GM12891 (cell line): ENCODE measurements at regions not wholly inside any gene's neighbourhood (a gene's known extent, or its start where the extent isn't known, plus 50 kb on each side); places are given as distances from the start of the nearest gene placed in this dataset.

ENCODE experiments used
- DNase-seq: peaks from one replicate; pipeline ENCODE4 v3.0.0; 2011; ENCODE audit warnings: low spot score; ENCODE audit not compliant: insufficient read length
- FAIRE-seq: peaks from 2 replicates; lab custom pipeline; 2011; peaks lifted over from hg19 to GRCh38; lab: Jason Lieb, UNC
- PAX5 ChIP-seq: IDR thresholded peaks from 2 replicates; pipeline ENCODE4 v1.6.1; 2011; ENCODE audit warnings: low read length, moderate library complexity, mild to moderate bottlenecking; ENCODE audit not compliant: insufficient read depth, severe bottlenecking
- POLR2A ChIP-seq: IDR thresholded peaks from 2 replicates; pipeline ENCODE4 v1.6.1; 2011; ENCODE audit warnings: low read depth, low read length, control low read depth
- POLR2AphosphoS5 ChIP-seq: IDR thresholded peaks from 2 replicates; pipeline ENCODE4 v1.6.1; 2011; ENCODE audit warnings: low read depth, low read length, control low read depth
- POU2F2 ChIP-seq: IDR thresholded peaks from 2 replicates; pipeline ENCODE4 v1.6.1; 2011; ENCODE audit warnings: low read depth, mild to moderate bottlenecking, control low read depth, low read length, moderate library complexity
- SPI1 ChIP-seq: IDR thresholded peaks from 2 replicates; pipeline ENCODE4 v1.6.1; 2011; ENCODE audit warnings: low read depth, low read length, control low read depth
- TAF1 ChIP-seq: IDR thresholded peaks from 2 replicates; pipeline ENCODE4 v1.6.1; 2011; ENCODE audit warnings: low read depth, low read length, control low read depth

DNA sequence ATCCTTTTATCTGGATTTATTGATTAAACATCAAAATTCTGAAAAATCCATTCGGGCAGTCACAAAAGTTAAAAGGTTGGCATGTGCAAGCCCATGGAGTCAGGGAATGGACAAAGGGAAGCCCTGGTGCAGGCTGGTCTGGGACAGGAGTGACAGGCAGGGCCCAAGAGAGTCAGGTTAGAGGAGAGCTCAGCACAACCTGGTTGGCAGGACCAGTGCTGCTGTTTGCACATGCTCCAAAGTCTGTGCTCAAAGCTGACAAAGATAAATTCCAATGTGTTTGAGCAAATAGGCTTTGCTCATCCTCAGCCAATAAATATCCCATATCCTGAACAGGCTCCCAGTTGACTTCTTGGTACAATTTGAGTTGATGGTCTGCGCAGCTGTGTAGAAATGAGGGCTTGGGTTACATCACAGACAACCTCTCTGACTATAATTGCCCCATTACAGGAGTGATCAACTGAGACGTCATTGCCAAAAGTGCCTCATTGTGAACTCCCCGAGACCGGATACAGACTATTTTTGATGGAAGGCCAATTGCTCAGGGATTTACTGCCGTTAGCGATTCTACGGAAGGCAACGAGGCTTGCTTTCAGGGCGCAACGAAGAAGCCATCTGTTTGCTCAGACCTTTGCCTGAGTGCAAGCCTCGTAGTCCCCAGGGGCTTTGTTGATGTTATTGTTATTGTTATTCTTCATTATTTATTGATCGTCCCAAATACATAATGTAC, 1008.1 kb upstream of the TENM3 start:
- TF ChIP-seq SPI1 (no peak), POU2F2 (no peak), TAF1 (no peak), POLR2A (no peak), PAX5 (no peak), POLR2AphosphoS5 (no peak)
- DNase-seq (no peak), FAIRE-seq (no peak)

- FAIRE-seq (no peak), DNase-seq (no peak)
- TF ChIP-seq PAX5 (no peak), POU2F2 (no peak), POLR2A (no peak), POLR2AphosphoS5 (no peak), TAF1 (no peak), SPI1 (no peak)
These were observed 997.9 kb upstream of the TENM3 start for GRCh38 chr4:181245326-181245725.

DNA sequence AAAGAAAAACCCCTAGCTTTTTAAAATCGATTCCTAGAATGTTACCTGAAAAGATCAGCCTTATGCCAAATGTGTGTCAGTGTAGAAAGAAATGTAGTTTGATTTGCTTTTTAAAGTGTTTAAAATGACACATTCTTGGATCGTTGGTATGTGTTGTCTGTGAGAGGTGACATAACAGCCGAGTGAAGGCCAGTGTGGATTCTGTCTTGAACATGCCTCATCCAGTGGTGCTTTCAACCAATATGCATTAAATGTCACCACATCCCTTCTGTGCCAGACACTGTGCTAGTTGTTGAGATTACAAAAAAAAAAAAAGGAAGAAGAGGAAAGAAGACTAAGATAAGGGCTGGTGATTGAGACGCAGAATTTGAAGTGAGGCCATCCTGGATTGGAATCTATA, 994.2 kb upstream of the TENM3 start:
- no peak for DNase-seq
- no peak for TF ChIP-seq SPI1
- no peak for TF ChIP-seq PAX5
- no peak for TF ChIP-seq TAF1
- no peak for FAIRE-seq

GRCh38 chr4:181254771-181255170, 988.4 kb upstream of the TENM3 start:
- DNase-seq (no peak), FAIRE-seq (no peak)
- TF ChIP-seq POLR2AphosphoS5 = no peak

- no peak for FAIRE-seq
- no peak for DNase-seq
- TF ChIP-seq POLR2A (no peak), POU2F2 (no peak), PAX5 (no peak), SPI1 (no peak), POLR2AphosphoS5 (no peak), TAF1 (no peak)
These were observed 984.6 kb upstream of the TENM3 start for GRCh38 chr4:181258569-181258968.

DNA sequence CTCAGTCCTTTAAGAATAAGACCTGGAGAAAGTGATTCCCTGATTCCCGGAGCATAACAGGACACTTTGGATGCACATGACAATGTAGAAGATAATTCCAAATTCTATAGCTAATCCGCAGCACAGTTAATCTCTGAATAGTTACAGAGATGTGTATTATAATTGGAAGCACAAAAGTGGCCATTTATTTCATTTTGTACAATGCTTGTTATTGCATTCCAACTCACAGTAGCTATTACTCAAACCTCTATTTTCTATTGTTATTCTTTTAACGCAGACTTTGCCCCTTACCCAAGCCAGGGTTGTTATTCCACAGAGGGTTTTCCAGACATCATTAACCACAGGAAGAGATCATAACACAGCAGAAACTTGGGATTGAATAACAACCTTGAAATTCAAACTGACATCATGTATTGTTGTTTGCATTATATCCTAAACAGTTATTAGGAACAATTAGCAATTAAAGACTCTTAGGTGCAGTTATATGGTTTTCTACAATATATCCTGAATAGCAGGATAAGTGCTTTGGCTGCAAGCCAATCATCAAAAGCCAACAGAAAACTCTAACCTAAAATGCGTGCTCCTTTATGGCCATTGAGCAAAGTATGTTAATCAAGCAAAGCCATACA, 984.0 kb upstream of the TENM3 start:
- TF ChIP-seq POU2F2 (no peak), POLR2A (no peak), TAF1 (no peak), POLR2AphosphoS5 (no peak), PAX5 (no peak), SPI1 (no peak)
- FAIRE-seq (no peak), DNase-seq (no peak)

DNA sequence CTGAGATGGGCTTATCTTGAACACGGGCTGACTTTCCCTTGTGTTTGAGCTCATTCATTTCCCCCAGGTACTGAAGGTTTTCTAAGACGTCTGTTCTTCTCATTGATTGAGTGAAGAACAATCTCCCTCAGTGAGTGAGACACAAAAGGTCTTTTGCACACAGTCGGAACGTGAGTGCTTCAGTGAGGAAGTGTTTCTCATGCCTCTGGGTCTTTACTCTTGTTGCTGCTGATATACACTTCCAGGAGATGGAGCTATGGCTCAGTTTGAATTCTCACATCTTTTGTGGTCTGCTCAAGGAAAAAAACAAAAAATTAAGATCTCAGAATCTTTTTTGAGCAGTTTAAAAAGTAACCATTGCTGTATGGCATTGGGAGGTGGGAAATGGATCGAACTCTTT, 981.9 kb upstream of the TENM3 start:
- DNase-seq (no peak), FAIRE-seq (no peak)
- TF ChIP-seq POLR2A (no peak), POLR2AphosphoS5 (no peak), SPI1 (no peak), POU2F2 (no peak), PAX5 (no peak), TAF1 (no peak)

- FAIRE-seq = no peak
These were observed 978.3 kb upstream of the TENM3 start for GRCh38 chr4:181264893-181265292.

GRCh38 chr4:181265370-181265769, 977.8 kb upstream of the TENM3 start:
- no peak for DNase-seq
- FAIRE-seq = no peak
- TF ChIP-seq SPI1 (no peak), POLR2AphosphoS5 (no peak), PAX5 (no peak), POU2F2 (no peak), POLR2A (no peak), TAF1 (no peak)

More at GRCh38 chr4:181264893-181265292, 978.3 kb upstream of the TENM3 start:
- DNase-seq = no peak
- TF ChIP-seq SPI1 (no peak), TAF1 (no peak), POLR2AphosphoS5 (no peak), POLR2A (no peak), PAX5 (no peak), POU2F2 (no peak)

DNA sequence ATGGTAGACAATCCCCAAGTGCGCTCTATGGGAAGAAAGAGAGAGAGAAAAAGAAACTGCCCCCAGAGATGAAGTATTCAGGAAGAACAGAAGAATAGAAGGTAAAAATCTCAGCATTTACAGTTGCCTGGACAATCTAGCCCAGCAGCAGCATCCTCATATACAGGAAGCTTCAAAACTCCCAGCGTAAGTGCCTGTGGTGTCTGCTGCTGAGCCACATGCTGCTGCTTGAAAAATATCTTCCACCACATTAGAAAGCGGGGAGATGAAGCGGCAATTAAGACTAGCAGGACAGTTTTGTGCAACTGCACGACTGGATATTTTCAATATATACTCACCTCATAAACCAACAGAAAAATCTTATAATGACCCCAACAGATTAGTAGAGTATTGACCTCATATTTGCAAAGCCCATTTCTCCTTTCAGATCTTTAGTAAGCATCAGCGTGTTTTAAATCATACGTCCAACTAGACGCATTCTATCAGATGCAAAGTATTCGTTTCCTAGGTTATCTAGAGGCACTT, 972.0 kb upstream of the TENM3 start:
- TF ChIP-seq POU2F2 (no peak), TAF1 (no peak), SPI1 (no peak), POLR2A (no peak)
- DNase-seq (no peak), FAIRE-seq (no peak)

DNA sequence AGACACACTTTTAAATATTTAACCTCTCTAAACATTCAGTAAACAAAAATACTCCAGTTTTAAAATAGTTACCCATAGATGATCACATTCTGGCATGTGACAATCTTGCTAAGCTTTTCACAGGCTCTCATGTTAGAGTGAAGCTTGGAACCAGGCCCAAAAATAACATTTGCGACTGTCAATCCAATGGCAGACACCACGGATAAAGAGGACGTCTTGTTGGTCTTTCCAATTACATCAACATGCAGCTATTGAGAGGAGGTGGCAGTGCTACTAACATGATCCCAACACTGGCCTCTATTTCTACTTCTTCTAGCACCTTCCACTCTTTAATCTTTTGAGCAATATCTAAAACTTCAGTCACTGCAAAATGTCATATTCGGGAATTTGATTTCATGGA, 970.8 kb upstream of the TENM3 start:
- no peak for TF ChIP-seq POLR2A
- no peak for TF ChIP-seq SPI1
- no peak for TF ChIP-seq POLR2AphosphoS5
- TF ChIP-seq TAF1 = no peak
- TF ChIP-seq PAX5 = no peak
- TF ChIP-seq POU2F2 = no peak
- FAIRE-seq (no peak), DNase-seq (no peak)
